Kidney epithelial cell (primary cell): ENCODE measurements at regions not wholly inside any gene's neighbourhood (a gene's known extent, or its start where the extent isn't known, plus 50 kb on each side); places are given as distances from the start of the nearest gene placed in this dataset.

Source experiments
- DNase-seq: peaks from one replicate; pipeline ENCODE4 v3.0.0-alpha.2; 2010; ENCODE audit warnings: low read depth
- H3K27me3 ChIP-seq: 2 replicates; pipeline ENCODE4 v1.6.0; 2011; ENCODE audit warnings: low read length; ENCODE audit not compliant: control insufficient read depth, insufficient read depth
- H3K36me3 ChIP-seq: 2 replicates; pipeline ENCODE4 v1.5.1; 2011; ENCODE audit warnings: low read length; ENCODE audit not compliant: control insufficient read depth, insufficient read depth
- H3K4me3 ChIP-seq: 2 replicates; pipeline ENCODE4 v1.5.1; 2011; ENCODE audit warnings: low read depth, mild to moderate bottlenecking, control low read depth, low read length
- CTCF ChIP-seq: IDR thresholded peaks from 2 replicates; pipeline ENCODE4 v1.5.1; 2011; ENCODE audit warnings: mild to moderate bottlenecking, moderate library complexity, low read length, control low read depth, inconsistent platforms; ENCODE audit not compliant: insufficient read depth, poor library complexity, severe bottlenecking

GRCh38 chrX:127390316-127390715 is 570.8 kb downstream of the PRR32 start:
- H3K4me3 ChIP-seq, result no peak overlapping the region
- H3K36me3 ChIP-seq, result no peaks in the 10 kb centered on the region
- no peaks in the 10 kb centered on the region for H3K27me3 ChIP-seq
- DNase-seq, result no peak
- TF ChIP-seq CTCF, result no peak

- DNase-seq, result no peak
- no peak overlapping the region for H3K4me3 ChIP-seq
- no peak for TF ChIP-seq CTCF
- H3K27me3 ChIP-seq, result no peaks in the 10 kb centered on the region
- no peaks in the 10 kb centered on the region for H3K36me3 ChIP-seq
Observed at GRCh38 chrX:127389900-127390299, 570.4 kb downstream of the PRR32 start.
